SU-DHL-6 (cell line): ENCODE measurements at regions not wholly inside any gene's neighbourhood (a gene's known extent, or its start where the extent isn't known, plus 50 kb on each side); places are given as distances from the start of the nearest gene placed in this dataset.

Source experiments
- H2AFZ ChIP-seq: fragments of 200-600 bp; sonication (generic); 2 replicates; pipeline ENCODE4 v1.6.1; 2014; ENCODE audit warnings: low read depth, mild to moderate bottlenecking, moderate library complexity, mixed read lengths, antibody characterized with exemption, low read length; ENCODE audit not compliant: severe bottlenecking
- H3F3A ChIP-seq: fragments of 200-600 bp; shearing (Covaris generic); 2 replicates; pipeline ENCODE4 v1.6.0; 2016; ENCODE audit warnings: antibody characterized with exemption, mild to moderate bottlenecking; ENCODE audit not compliant: insufficient read depth
- H3K27ac ChIP-seq: fragments of 200-600 bp; sonication (generic); 2 replicates; pipeline ENCODE4 v1.5.1; 2016; ENCODE audit warnings: low read depth, mild to moderate bottlenecking, low read length, moderate library complexity, mixed read lengths
- H3K27me3 ChIP-seq: fragments of 200-600 bp; sonication (generic), shearing (Covaris generic); 2 replicates; pipeline ENCODE4 v1.6.0; 2014; ENCODE audit warnings: mild to moderate bottlenecking, low read length
- H3K36me3 ChIP-seq: fragments of 200-600 bp; sonication (generic); 2 replicates; pipeline ENCODE4 v1.6.1; 2014; ENCODE audit warnings: mild to moderate bottlenecking, low read length, mixed read lengths
- H3K4me2 ChIP-seq: fragments of 300-600, 200-600 bp; shearing (Covaris generic), sonication (generic); 2 replicates; pipeline ENCODE4 v1.6.0; 2014; ENCODE audit warnings: low read length, low read depth, mild to moderate bottlenecking; ENCODE audit not compliant: poor library complexity, severe bottlenecking
- H3K4me3 ChIP-seq: fragments of 200-600 bp; sonication (generic); 2 replicates; pipeline ENCODE4 v1.5.1; 2014; ENCODE audit warnings: antibody characterized with exemption, low read length, mild to moderate bottlenecking, mixed read lengths; ENCODE audit not compliant: insufficient read depth, poor library complexity, severe bottlenecking
- H3K79me2 ChIP-seq: fragments of 200-600 bp; sonication (generic); 2 replicates; pipeline ENCODE4 v1.6.1; 2014; ENCODE audit warnings: mild to moderate bottlenecking, low read length, moderate library complexity; ENCODE audit not compliant: insufficient read depth
- H3K9ac ChIP-seq: fragments of 200-600 bp; sonication (generic); 2 replicates; pipeline ENCODE4 v1.7.0; 2014; ENCODE audit warnings: mild to moderate bottlenecking, low read length
- H3K9me2 ChIP-seq: fragments of 200-600 bp; sonication (generic); replicated peaks from 2 replicates; pipeline ENCODE4 v1.6.1; 2014; ENCODE audit warnings: low read length; ENCODE audit not compliant: insufficient read depth
- H3K9me3 ChIP-seq: fragments of 200-600 bp; sonication (generic); 2 replicates; pipeline ENCODE4 v1.6.1; 2014; ENCODE audit warnings: low read length, mixed read lengths; ENCODE audit not compliant: insufficient read depth
- H4K20me1 ChIP-seq: fragments of 200-600 bp; sonication (generic); 2 replicates; pipeline ENCODE4 v1.6.1; 2014; ENCODE audit warnings: low read depth, mild to moderate bottlenecking, antibody characterized with exemption, low read length, moderate library complexity, mixed read lengths
- CTCF ChIP-seq: fragments of 200-600 bp; sonication (generic); IDR thresholded peaks from one replicate; pipeline ENCODE4 v1.5.1; 2017; ENCODE audit warnings: antibody characterized with exemption, mild to moderate bottlenecking, low read length, moderate library complexity; ENCODE audit not compliant: insufficient read depth, poor library complexity, severe bottlenecking
- EZH2phosphoT487 ChIP-seq: fragments of 200-600 bp; sonication (generic), shearing (Covaris generic); conservative IDR thresholded peaks from 2 replicates; pipeline ENCODE4 v1.6.1; 2018; ENCODE audit warnings: mild to moderate bottlenecking, antibody characterized with exemption, low read length, moderate library complexity, mixed read lengths

GRCh38 chr12:111022386-111022785 lies 102.0 kb upstream of the MYL2 start:
- H2AFZ ChIP-seq: no peak overlapping the region
- H3K36me3 ChIP-seq: no peaks in the 10 kb centered on the region
- H3K9me3 ChIP-seq: no peaks in the 10 kb centered on the region
- H3K27me3 ChIP-seq: no peaks in the 10 kb centered on the region
- H3K4me2 ChIP-seq: no peak overlapping the region
- no peak overlapping the region for H3K4me3 ChIP-seq
- no peak overlapping the region for H3K27ac ChIP-seq
- TF ChIP-seq EZH2phosphoT487: no peak
- no peak for TF ChIP-seq CTCF
- H3K79me2 ChIP-seq: no peaks in the 10 kb centered on the region
- H3K9ac ChIP-seq: no peak overlapping the region
- H4K20me1 ChIP-seq: no peaks in the 10 kb centered on the region
- no peaks in the 10 kb centered on the region for H3K9me2 ChIP-seq
- no peaks in the 10 kb centered on the region for H3F3A ChIP-seq

GRCh38 chr12:111014547-111014946 lies 94.2 kb upstream of the MYL2 start:
- Histone ChIP-seq H3K9me3 (no peaks in the 10 kb centered on the region), H3F3A (no peaks in the 10 kb centered on the region), H4K20me1 (no peaks in the 10 kb centered on the region), H3K4me2 (no peak overlapping the region), H3K27ac (no peak overlapping the region), H3K9ac (no peak overlapping the region), H3K9me2 (no peaks in the 10 kb centered on the region), H3K36me3 (no peaks in the 10 kb centered on the region), H3K27me3 (no peaks in the 10 kb centered on the region), H3K79me2 (no peaks in the 10 kb centered on the region), H3K4me3 (no peak overlapping the region), H2AFZ (no peak overlapping the region)
- TF ChIP-seq EZH2phosphoT487: no peak
- no peak for TF ChIP-seq CTCF

- no peaks in the 10 kb centered on the region for H3K79me2 ChIP-seq
- H3K9me3 ChIP-seq: no peaks in the 10 kb centered on the region
- no peaks in the 10 kb centered on the region for H3K36me3 ChIP-seq
- no peak overlapping the region for H3K27ac ChIP-seq
- H3K9me2 ChIP-seq: no peaks in the 10 kb centered on the region
- no peaks in the 10 kb centered on the region for H3F3A ChIP-seq
- no peak overlapping the region for H3K9ac ChIP-seq
- H4K20me1 ChIP-seq: no peaks in the 10 kb centered on the region
- no peak overlapping the region for H3K4me3 ChIP-seq
- no peak overlapping the region for H3K4me2 ChIP-seq
- TF ChIP-seq EZH2phosphoT487 (no peak), CTCF (no peak)
- no peak overlapping the region for H2AFZ ChIP-seq
- H3K27me3 ChIP-seq: no peaks in the 10 kb centered on the region
Observed at GRCh38 chr12:111012918-111013317, 92.5 kb upstream of the MYL2 start.
